Stimulated activated CD4-positive, alpha-beta T cell treated with anti-CD3 and anti-CD28 coated beads, Interleukin-1b, Interleukin-23, amount 100 ng/mL, for 48 hours (primary cell): ENCODE measurements at regions not wholly inside any gene's neighbourhood (a gene's known extent, or its start where the extent isn't known, plus 50 kb on each side); places are given as distances from the start of the nearest gene placed in this dataset.

Experiments used
- DNase-seq: peaks from one replicate; pipeline ENCODE4 v3.0.0-alpha.2; 2020

- no peak for DNase-seq
Observed at GRCh38 chr10:111357859-111358258, 281.0 kb downstream of the ADRA2A start.

- DNase-seq = peak; percentile 2
Observed at GRCh38 chr10:111360260-111360925, 283.6 kb downstream of the ADRA2A start.

GRCh38 chr10:111367531-111367930, 290.7 kb downstream of the ADRA2A start:
- no peak for DNase-seq

GRCh38 chr10:111370101-111370500, 293.3 kb downstream of the ADRA2A start:
- DNase-seq = no peak

- no peak for DNase-seq
Observed at GRCh38 chr10:111373696-111374095, 296.9 kb downstream of the ADRA2A start.

GRCh38 chr10:111379534-111380187, 302.8 kb downstream of the ADRA2A start:
- no peak for DNase-seq

- no peak for DNase-seq
Observed at GRCh38 chr10:111384556-111384955, 307.7 kb downstream of the ADRA2A start.

GRCh38 chr10:111390813-111391563, 314.2 kb downstream of the ADRA2A start:
- DNase-seq = no peak

GRCh38 chr10:111392159-111392558, 315.3 kb downstream of the ADRA2A start:
- no peak for DNase-seq

GRCh38 chr10:111392910-111393309, 316.1 kb downstream of the ADRA2A start:
- DNase-seq = no peak

- DNase-seq = no peak
Observed at GRCh38 chr10:111410740-111411139, 333.9 kb downstream of the ADRA2A start.

- no peak for DNase-seq
Observed at GRCh38 chr10:111425459-111425858, 348.6 kb downstream of the ADRA2A start.

GRCh38 chr10:111429288-111430028, 352.6 kb downstream of the ADRA2A start:
- no peak for DNase-seq

GRCh38 chr10:111430070-111430469, 353.2 kb downstream of the ADRA2A start:
- no peak for DNase-seq

- DNase-seq = no peak
Observed at GRCh38 chr10:111432588-111432987, 355.8 kb downstream of the ADRA2A start.

- no peak for DNase-seq
Observed at GRCh38 chr10:111435871-111436270, 359.0 kb downstream of the ADRA2A start.

GRCh38 chr10:111439034-111439842, 362.4 kb downstream of the ADRA2A start:
- DNase-seq = no peak

- DNase-seq = no peak
Observed at GRCh38 chr10:111440501-111440900, 363.7 kb downstream of the ADRA2A start.

- no peak for DNase-seq
Observed at GRCh38 chr10:111445667-111446066, 368.8 kb downstream of the ADRA2A start.

GRCh38 chr10:111446966-111447365, 370.1 kb downstream of the ADRA2A start:
- DNase-seq = no peak

- no peak for DNase-seq
Observed at GRCh38 chr10:111452153-111452552, 375.3 kb downstream of the ADRA2A start.

GRCh38 chr10:111455776-111456426, 379.1 kb downstream of the ADRA2A start:
- DNase-seq = no peak
